ENCODE measurements at regions not wholly inside any gene's neighbourhood (a gene's known extent, or its start where the extent isn't known, plus 50 kb on each side); places are given as distances from the start of the nearest gene placed in this dataset.

DNA sequence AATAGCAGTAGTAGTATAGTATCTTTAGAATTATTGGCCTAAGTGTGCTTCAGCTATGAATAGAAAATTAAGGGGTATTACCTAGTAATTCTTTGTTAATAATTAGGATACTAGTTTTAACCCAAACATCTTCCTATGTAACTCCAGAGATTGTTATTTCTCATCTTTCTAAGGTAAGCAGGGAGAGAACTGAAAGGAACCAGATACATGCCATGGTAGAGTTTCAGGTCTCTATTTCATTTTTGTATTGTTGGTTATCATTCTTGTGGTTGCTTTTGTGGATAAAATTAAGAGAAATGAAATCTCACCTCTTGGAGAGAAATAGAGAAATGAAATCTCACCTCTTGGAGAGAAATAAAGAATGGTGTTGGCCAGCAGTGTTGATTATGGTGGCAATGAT lies 597.1 kb upstream of the CT83 start:
- no peak for TF ChIP-seq POLR2A (IDR thresholded peaks at IDR 0.05)
- TF ChIP-seq CTCF (IDR thresholded peaks at IDR 0.05) = no peak
